HL-60 (cell line): ENCODE measurements at regions not wholly inside any gene's neighbourhood (a gene's known extent, or its start where the extent isn't known, plus 50 kb on each side); places are given as distances from the start of the nearest gene placed in this dataset.

Source experiments
- DNase-seq, 2 experiments: peaks; one replicate each; pipeline ENCODE4 v3.0.0-alpha.2; 2010 to 2020; ENCODE audit warnings: low read depth in 1 of 2, low spot score in 1 of 2
- H3K27ac ChIP-seq: fragments of 250-450 bp; sonication (Bioruptor Pico); replicated peaks from 2 replicates; pipeline ENCODE4 v1.5.1; 2020; ENCODE audit warnings: mild to moderate bottlenecking, moderate library complexity
- H3K27me3 ChIP-seq: fragments of 250-450 bp; sonication (Bioruptor Pico); 2 replicates; pipeline ENCODE4 v1.5.1; 2021; ENCODE audit warnings: mild to moderate bottlenecking, moderate library complexity; ENCODE audit not compliant: insufficient read depth, poor library complexity, severe bottlenecking
- H3K4me3 ChIP-seq: replicated peaks from 2 replicates; pipeline ENCODE4 v1.5.1; 2011; ENCODE audit warnings: mild to moderate bottlenecking, control low read depth, low read length; ENCODE audit not compliant: insufficient read depth
- CTCF ChIP-seq: IDR thresholded peaks from one replicate; pipeline ENCODE4 v1.5.1; 2011; ENCODE audit warnings: low read length, control low read depth, inconsistent platforms; ENCODE audit not compliant: insufficient read depth
- GABPA ChIP-seq: IDR thresholded peaks from 2 replicates; pipeline ENCODE4 v1.6.1; 2012; ENCODE audit warnings: low read depth
- POLR2AphosphoS5 ChIP-seq: IDR thresholded peaks from 2 replicates; pipeline ENCODE4 v1.6.1; 2012; ENCODE audit warnings: low read depth
- REST ChIP-seq: IDR thresholded peaks from 2 replicates; pipeline ENCODE4 v1.6.1; 2012; ENCODE audit warnings: low read depth; ENCODE audit not compliant: insufficient replicate concordance
- SPI1 ChIP-seq: IDR thresholded peaks from 2 replicates; pipeline ENCODE4 v1.6.1; 2012; ENCODE audit warnings: low read depth, mild to moderate bottlenecking, borderline replicate concordance

- TF ChIP-seq POLR2AphosphoS5, result no peak
- TF ChIP-seq SPI1, result no peak
- TF ChIP-seq REST, result no peak
- no peak for TF ChIP-seq CTCF
- TF ChIP-seq GABPA, result no peak
- Histone ChIP-seq H3K27ac (no peak overlapping the region), H3K4me3 (no peak overlapping the region), H3K27me3 (no peaks in the 10 kb centered on the region)
- no peak for DNase-seq
These were observed 204.2 kb downstream of the CBLN2 start for GRCh38 chr18:72339976-72340375.

- no peak overlapping the region for H3K4me3 ChIP-seq
- no peak for DNase-seq
These were observed 207.4 kb downstream of the CBLN2 start for GRCh38 chr18:72336786-72337185.

GRCh38 chr18:72329533-72329932 lies 214.6 kb downstream of the CBLN2 start:
- Histone ChIP-seq H3K4me3 (no peak overlapping the region), H3K27ac (no peak overlapping the region), H3K27me3 (no peaks in the 10 kb centered on the region)
- no peak for DNase-seq
- no peak for TF ChIP-seq POLR2AphosphoS5
- no peak for TF ChIP-seq REST
- no peak for TF ChIP-seq SPI1
- no peak for TF ChIP-seq GABPA
- no peak for TF ChIP-seq CTCF

More at GRCh38 chr18:72336786-72337185, 207.4 kb downstream of the CBLN2 start:
- H3K27ac ChIP-seq, result no peak overlapping the region
- no peaks in the 10 kb centered on the region for H3K27me3 ChIP-seq
- TF ChIP-seq POLR2AphosphoS5, result no peak
- TF ChIP-seq SPI1, result no peak
- TF ChIP-seq REST, result no peak
- TF ChIP-seq CTCF, result no peak
- no peak for TF ChIP-seq GABPA
